Endodermal cell (in vitro differentiated cells): ENCODE measurements at regions not wholly inside any gene's neighbourhood (a gene's known extent, or its start where the extent isn't known, plus 50 kb on each side); places are given as distances from the start of the nearest gene placed in this dataset.
"Not testable (repeated sequence)": the region's sequence is repeated elsewhere in the genome, so short reads cannot be mapped to it uniquely, and the experiment has no call there.

Source experiments
- DNase-seq: peaks from one replicate; pipeline ENCODE4 v3.0.0-alpha.2; 2017
- H3K27ac ChIP-seq: 2 replicates; pipeline ENCODE4 v1.5.1; 2013; ENCODE audit warnings: mild to moderate bottlenecking, low read depth, low read length, moderate library complexity
- H3K27me3 ChIP-seq: 2 replicates; pipeline ENCODE4 v1.6.1; 2013; ENCODE audit warnings: mild to moderate bottlenecking, low read length, moderate library complexity; ENCODE audit not compliant: insufficient read depth, control insufficient read depth, poor library complexity, severe bottlenecking
- H3K36me3 ChIP-seq: 2 replicates; pipeline ENCODE4 v1.7.0; 2013; ENCODE audit warnings: mild to moderate bottlenecking, low read length, moderate library complexity; ENCODE audit not compliant: control insufficient read depth, insufficient read depth
- H3K4me1 ChIP-seq: one replicate; pipeline ENCODE4 v1.7.0; 2013; ENCODE audit warnings: low read length; ENCODE audit not compliant: control insufficient read depth, insufficient read depth
- H3K4me3 ChIP-seq: 2 replicates; pipeline ENCODE4 v1.5.1; 2013; ENCODE audit warnings: mild to moderate bottlenecking, low read length, moderate library complexity
- H3K9ac ChIP-seq: 2 replicates; pipeline ENCODE4 v1.6.1; 2013; ENCODE audit warnings: mild to moderate bottlenecking, low read length, moderate library complexity; ENCODE audit not compliant: poor library complexity, severe bottlenecking; ENCODE audit errors: extremely low read depth
- H3K9me3 ChIP-seq: 2 replicates; pipeline ENCODE4 v1.6.1; 2013; ENCODE audit warnings: mild to moderate bottlenecking, low read length, moderate library complexity; ENCODE audit not compliant: control insufficient read depth
- H3K27ac Mint-ChIP-seq: 2 replicates; pipeline ENCODE4 v1.8.0; 2020; ENCODE audit warnings: mixed read lengths
- H3K27me3 Mint-ChIP-seq: 2 replicates; pipeline ENCODE4 v1.8.0; 2021; ENCODE audit warnings: mild to moderate bottlenecking, mixed read lengths; ENCODE audit not compliant: insufficient read depth
- H3K36me3 Mint-ChIP-seq: 2 replicates; pipeline ENCODE4 v1.8.0; 2020; ENCODE audit warnings: low read depth, mixed read lengths
- H3K4me1 Mint-ChIP-seq: 2 replicates; pipeline ENCODE4 v1.8.0; 2020; ENCODE audit warnings: mixed read lengths
- H3K4me3 Mint-ChIP-seq: 2 replicates; pipeline ENCODE4 v1.8.0; 2020; ENCODE audit warnings: mild to moderate bottlenecking, moderate library complexity, mixed read lengths
- H3K9me3 Mint-ChIP-seq: 2 replicates; pipeline ENCODE4 v1.8.0; 2020; ENCODE audit warnings: mild to moderate bottlenecking, mixed read lengths
- CTCF ChIP-seq: fragments of 200-600 bp; sonication (generic); conservative IDR thresholded peaks from 2 replicates; pipeline ENCODE4 v1.5.0; 2021; ENCODE audit warnings: antibody characterized with exemption, mild to moderate bottlenecking
- WGBS, 2 experiments: methylation state at CpG; one replicate each; pipeline versions ENCODE4 v1.1.5 to v1.1.7; 2013; ENCODE audit warnings: missing lambda C conversion rate in 2 of 2, mixed read lengths in 1 of 2; ENCODE audit not compliant: insufficient coverage in 1 of 2, insufficient read length in 1 of 2; 5-methylcytosine and 5-hydroxymethylcytosine counted together

DNA sequence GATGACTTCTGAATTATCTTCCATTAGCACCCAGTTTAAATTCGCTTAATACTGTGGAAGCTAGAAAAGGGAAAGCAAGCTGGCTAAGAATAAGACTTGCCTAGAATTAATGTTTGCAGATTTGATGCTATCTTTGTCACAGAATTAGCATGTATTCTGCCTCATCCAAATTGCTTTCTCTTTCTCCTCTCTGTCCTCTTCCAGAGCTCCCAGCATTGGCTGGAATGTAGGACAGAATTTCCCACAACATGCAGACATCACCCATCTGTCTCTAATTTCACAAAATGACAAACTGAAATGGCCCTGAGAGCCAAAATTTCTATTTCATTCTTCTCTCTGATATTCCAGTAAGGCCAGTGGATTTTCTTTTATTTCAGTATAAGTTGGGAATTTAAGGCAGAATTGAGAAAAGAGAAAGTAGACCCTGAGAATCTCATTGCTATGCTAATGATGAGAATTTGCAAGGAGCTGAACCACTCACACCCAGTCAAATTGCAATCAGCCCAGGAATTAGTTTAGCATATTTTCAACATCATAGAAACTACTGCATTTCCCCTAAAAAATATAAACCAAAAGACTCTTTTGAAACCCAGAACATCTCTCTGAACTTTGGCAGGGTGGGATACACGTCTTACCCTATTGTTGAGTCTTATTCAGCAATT, 188.8 kb downstream of the RCHY1 start:
- no peaks in the 10 kb centered on the region for H3K4me1 Mint-ChIP-seq
- Histone ChIP-seq H3K27me3 (no peaks in the 10 kb centered on the region), H3K9me3 (no peaks in the 10 kb centered on the region), H3K36me3 (no peaks in the 10 kb centered on the region), H3K27ac (no peak overlapping the region), H3K4me1 (no peaks in the 10 kb centered on the region), H3K9ac (no peak overlapping the region), H3K4me3 (no peak overlapping the region)
- no peak overlapping the region for H3K4me3 Mint-ChIP-seq
- no peak for TF ChIP-seq CTCF
- H3K36me3 Mint-ChIP-seq, result no peaks in the 10 kb centered on the region
- no peak overlapping the region for H3K27ac Mint-ChIP-seq
- 89 to 91% methylated on average over 1 to 2 of the region's 2 CpGs for WGBS, 2 experiments
- no peaks in the 10 kb centered on the region for H3K9me3 Mint-ChIP-seq
- peaks cover 2% of the 10 kb centered on the region for H3K27me3 Mint-ChIP-seq
- no peak for DNase-seq

DNA sequence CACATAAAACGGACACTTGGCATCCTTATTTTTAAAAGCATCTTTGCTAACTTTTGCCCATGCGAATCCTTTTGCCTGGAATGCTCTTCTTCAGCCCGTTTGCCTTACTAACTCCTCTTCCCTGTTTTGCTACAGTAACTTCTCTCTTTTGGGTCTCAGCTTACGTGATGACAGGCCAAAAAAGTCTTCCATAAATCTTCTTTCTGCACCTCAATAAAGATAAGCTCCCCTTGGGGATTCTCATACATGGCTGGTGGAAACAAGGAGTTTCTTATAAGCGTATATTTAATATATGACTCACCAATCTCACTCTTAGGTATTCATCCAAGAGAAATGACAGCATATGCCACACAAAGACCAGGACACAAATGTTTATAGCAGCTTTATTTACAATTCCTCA, 192.7 kb downstream of the RCHY1 start:
- no peak for TF ChIP-seq CTCF
- DNase-seq, result no peak
- Mint-ChIP-seq H3K27me3 (no peaks in the 10 kb centered on the region), H3K4me3 (no peak overlapping the region), H3K27ac (no peak overlapping the region), H3K9me3 (peaks cover 22% of the 10 kb centered on the region), H3K4me1 (no peaks in the 10 kb centered on the region), H3K36me3 (no peaks in the 10 kb centered on the region)
- no peak overlapping the region for H3K9ac ChIP-seq
- no peak overlapping the region for H3K4me3 ChIP-seq
- WGBS, 2 experiments, result 89% methylated on average over 4 to 5 of the region's 5 CpGs
- no peak overlapping the region for H3K27ac ChIP-seq
- no peaks in the 10 kb centered on the region for H3K36me3 ChIP-seq
- no peaks in the 10 kb centered on the region for H3K27me3 ChIP-seq
- no peaks in the 10 kb centered on the region for H3K9me3 ChIP-seq
- no peaks in the 10 kb centered on the region for H3K4me1 ChIP-seq

GRCh38 chr4:75317641-75318040, 196.6 kb downstream of the RCHY1 start:
- not testable (repeated sequence) for H3K27me3 Mint-ChIP-seq, H3K9me3 ChIP-seq, H3K27me3 ChIP-seq, H3K9ac ChIP-seq, H3K36me3 Mint-ChIP-seq, H3K4me3 ChIP-seq, DNase-seq, H3K27ac Mint-ChIP-seq, H3K4me1 ChIP-seq, H3K36me3 ChIP-seq, H3K4me1 Mint-ChIP-seq, H3K27ac ChIP-seq, H3K4me3 Mint-ChIP-seq
- 93 to 94% methylated on average over 9 to 10 of the region's 10 CpGs for WGBS, 2 experiments
- peaks cover 54% of the 10 kb centered on the region for H3K9me3 Mint-ChIP-seq

DNA sequence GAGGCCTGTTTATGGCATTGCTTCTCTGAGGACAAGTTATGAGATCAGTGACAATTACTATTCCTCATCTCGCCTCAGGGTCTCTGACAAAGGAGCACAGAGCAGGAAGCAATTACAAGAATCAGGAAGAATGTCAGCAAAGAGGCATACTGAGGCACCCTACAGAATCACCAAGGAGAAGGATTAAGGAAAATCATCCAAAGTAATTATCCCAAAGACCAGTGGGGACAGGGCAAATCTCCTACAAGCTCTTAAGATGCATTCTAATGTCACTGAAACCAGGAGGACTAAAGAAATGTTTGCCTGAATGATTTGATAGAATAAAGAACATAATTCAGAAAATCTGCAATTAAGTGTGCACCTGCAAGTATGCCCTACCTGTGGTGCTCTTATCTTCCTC, 206.2 kb downstream of the RCHY1 start:
- H3K4me3 Mint-ChIP-seq, result no peak overlapping the region
- Histone ChIP-seq H3K9me3 (no peaks in the 10 kb centered on the region), H3K36me3 (no peaks in the 10 kb centered on the region), H3K27me3 (no peaks in the 10 kb centered on the region), H3K27ac (no peak overlapping the region), H3K9ac (no peak overlapping the region), H3K4me3 (no peak overlapping the region), H3K4me1 (no peaks in the 10 kb centered on the region)
- H3K36me3 Mint-ChIP-seq, result peaks cover 2% of the 10 kb centered on the region
- DNase-seq, result no peak
- H3K27me3 Mint-ChIP-seq, result peaks cover 4% of the 10 kb centered on the region
- no peak overlapping the region for H3K27ac Mint-ChIP-seq
- H3K4me1 Mint-ChIP-seq, result no peaks in the 10 kb centered on the region
- no peak for TF ChIP-seq CTCF
- H3K9me3 Mint-ChIP-seq, result peaks cover 21% of the 10 kb centered on the region
- 85 to 86% methylated on average over 1 of the region's 1 CpG for WGBS, 2 experiments
